GM19372 (cell line): ENCODE measurements at regions not wholly inside any gene's neighbourhood (a gene's known extent, or its start where the extent isn't known, plus 50 kb on each side); places are given as distances from the start of the nearest gene placed in this dataset.
A peak's percentile ranks its signal among the peaks of the same experiment; 100 is the strongest.
"Not testable (repeated sequence)": the region's sequence is repeated elsewhere in the genome, so short reads cannot be mapped to it uniquely, and the experiment has no call there.

ENCODE experiments used
- ATAC-seq: cut with Tn5 transposase; IDR thresholded peaks from one replicate; pipeline ENCODE4 v1.9.1; 2021; ENCODE audit warnings: mild to moderate bottlenecking, low read depth, moderate library complexity; ENCODE audit not compliant: unreplicated experiment

DNA sequence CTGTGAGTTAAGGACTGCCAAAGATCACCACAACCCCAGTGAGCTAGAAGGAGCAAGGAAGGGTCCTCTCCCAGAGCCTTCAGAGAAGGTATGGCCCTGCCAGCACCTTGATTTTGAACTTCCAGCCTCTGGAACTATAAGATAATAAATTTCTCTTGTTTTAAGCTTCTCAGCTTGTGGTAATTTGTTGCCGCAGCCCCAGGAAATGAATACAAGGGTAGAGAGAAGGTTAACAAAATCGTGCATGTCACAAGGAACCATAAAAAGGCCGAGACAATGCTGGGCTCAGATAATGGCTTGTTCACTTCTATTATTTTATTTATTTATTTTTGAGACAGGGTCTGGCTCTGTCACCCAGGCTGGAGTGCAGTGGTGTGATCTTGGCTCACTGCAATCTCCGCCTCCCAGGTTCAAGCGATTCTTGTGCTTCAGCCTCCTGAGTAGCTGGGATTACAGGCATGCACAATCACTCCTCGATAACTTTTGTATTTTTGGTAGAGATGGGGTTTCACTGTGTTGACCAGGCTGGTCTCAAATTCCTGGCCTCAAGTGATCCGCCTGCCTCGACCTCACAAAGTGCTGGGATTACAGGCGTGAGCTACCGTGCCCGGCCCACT, 71.5 kb downstream of the WSB1 start:
- not testable (repeated sequence) for ATAC-seq

DNA sequence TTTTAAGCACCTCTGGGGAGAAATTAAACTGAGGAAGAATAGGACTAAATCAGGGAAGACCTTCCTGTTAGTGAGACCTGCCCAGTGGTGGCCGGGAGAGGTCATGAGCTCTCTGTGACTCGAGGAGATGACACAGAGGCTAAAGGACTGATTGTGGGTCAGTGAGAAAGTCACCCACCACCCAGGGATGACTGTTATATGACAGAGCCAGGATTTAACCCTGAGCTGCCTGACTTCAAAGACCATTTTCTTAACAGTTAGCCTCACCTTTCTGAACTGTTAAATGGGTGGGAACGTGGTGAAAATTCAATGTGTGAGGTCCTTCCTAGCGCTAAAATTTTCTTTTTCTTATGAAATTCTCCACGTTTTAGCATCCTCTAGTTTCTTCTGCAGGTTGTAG, 72.5 kb downstream of the WSB1 start:
- no peak for ATAC-seq

DNA sequence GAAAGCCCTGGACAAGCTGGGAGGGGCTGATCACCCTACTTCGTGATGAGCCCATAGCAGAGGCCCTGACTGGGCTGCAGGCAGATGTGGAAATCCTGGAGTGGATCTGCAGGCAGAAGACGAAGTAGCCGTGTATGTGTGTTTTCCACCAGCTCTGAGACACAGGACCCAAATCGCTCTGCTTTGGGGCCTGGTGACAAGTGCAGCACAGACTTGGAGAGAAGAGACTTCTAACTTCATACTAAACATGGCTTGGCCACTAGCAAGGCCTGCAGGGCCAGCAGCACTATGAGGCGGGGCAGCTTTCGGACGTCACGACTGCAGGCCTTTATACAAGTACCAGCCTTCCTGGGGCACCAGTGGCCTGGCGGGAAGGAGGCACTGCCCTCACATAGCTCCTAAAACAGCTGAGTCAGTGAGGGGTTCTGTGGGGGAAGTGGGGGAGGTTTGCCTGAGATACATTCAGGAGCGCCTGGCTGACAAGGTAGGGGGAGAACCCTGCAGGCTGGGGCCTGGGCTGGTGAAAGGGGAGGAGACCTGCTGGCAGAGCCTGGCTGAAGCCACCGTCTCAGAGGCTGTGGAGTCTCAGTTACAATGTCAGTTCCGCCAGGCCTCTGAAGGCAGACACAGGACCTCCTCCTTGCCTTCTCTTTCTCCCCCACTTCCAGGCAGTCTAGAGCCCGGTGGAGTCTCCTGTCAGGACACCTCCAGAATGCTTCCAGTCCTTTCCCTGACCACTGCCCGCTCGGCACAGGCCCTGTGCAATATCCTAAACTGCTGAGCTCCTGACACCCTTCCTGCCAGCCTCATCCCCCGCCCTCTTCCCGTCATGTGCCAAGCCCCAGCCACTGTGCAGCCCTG, 73.4 kb downstream of the WSB1 start:
- ATAC-seq: no peak

DNA sequence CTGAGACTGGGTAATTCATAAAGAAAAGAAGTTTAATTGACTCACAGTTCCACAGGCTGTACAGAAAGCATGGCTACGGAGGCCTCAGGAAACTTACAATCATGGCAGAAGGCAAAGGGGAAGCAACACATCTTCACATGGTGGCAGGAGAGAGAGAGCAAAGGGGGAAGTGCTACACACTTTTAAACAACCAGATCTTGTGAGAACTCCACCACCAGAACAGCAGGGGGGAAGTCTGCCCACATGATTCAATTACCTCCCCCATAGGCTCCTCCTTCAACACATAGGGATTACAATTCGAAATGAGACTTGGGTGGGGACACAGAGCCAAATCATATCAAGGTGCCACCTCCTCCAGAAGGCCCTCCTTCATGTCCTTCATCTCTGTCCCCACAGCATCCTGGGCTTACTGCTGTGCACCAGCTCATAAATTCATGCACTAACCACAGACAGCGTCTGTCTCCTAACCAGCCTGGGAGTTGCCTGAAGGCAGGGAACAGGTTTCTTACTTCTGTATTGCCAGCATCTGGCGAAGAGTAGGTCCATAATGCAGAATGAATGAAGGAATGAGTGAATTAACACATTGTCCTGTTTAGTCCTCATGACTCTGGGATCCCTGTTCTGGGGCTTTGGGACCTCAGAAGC, 74.4 kb downstream of the WSB1 start:
- ATAC-seq: no peak

DNA sequence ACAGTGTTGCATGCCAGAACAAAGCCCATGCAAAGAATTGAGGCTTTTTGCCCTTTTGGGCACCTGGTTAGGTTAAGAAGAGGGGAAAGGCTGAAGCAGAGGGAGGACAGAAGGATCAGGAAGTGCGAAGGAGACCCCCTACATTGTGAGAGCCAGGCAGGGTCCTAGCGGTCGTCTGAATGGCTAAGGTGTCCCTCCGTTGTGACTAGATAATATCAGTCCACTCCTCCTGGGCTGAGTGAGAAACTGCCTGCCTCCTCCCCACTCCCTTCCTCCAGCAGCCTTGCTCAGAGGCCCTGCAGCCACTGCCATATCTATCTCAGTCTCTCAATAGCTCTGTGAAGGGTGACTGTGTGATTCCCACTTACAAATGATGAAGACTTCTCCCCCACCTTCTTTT, 75.1 kb downstream of the WSB1 start:
- ATAC-seq: no peak

DNA sequence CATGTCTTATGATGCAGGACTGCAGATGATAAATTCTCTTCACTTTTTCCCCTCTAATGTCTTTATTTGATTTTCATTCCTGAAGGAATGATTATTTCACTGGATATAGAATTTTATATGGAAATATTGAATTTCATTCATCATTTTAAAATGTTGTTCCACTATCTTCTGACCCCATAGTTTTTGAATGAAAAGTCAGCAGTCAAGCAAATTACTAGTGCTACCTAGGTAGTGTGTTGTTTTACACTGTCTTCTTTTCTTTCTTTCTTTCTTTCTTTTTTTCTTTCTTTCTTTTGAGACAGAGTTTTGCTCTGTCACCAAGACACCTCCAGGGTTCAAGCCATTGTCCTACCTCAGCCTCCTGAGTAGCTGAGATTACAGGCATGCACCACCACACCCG, 76.9 kb downstream of the WSB1 start:
- ATAC-seq: no peak

DNA sequence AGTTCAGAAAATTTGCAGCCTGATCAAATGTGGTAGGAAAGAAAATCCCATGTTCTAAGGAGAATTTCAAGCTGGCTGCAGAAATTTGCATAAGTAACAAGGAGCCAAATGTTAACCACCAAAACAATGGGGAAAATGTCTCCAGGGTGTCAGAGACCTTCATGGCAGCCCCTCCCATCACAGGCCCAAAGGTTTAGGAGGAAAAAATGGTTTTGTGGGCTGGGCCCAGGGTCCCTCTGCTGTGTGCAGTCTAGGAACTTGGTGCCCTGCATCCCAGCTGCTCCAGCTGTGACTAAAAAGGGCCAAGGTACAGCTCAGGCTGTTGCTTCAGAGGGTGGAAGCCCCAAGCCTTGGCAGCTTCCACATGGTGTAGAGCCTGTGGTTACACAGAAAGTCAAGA, 79.8 kb downstream of the WSB1 start:
- ATAC-seq: not testable (repeated sequence)

DNA sequence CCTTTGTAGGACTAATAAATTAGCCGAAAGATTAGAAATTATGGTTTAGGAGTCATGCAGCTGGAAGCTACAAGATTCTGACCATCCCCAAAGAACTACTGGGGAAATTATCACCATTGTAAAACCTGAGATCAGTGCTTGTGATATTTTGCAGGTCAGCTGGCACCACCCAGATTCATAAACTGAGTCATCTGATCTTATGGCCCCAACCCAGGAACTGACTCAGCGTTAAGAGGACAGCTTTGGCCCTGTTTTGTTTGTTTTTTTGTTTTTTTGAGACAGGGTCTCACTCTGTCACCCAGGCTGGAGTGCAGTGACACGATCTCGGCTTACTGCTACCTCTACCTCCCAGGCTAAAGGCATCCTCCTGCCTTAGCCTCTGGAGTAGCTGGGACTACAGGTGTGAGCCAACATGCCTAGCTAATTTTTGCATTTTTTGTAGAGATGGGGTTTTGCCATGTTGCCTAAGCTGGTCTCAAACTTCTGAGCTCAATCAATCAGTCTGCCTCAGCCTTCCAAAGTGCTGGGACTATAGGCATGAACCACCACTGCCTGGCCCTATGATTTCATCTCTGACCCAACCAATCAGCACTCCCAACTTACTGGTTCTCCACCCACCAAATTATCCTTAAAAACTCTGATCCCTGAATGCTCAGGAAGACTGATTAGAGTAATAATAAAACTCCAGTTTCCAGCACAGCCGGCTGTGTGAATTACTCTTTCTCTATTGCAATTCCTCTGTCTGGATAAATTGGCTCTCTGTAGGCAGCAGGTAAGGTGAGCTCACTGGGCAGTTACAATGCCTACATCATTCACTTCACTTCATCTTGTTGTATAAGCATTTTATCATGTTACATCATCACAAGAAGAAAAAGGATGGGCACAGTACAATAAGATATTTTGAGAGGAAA, 79.4 kb upstream of the KSR1 start:
- ATAC-seq: no peak

DNA sequence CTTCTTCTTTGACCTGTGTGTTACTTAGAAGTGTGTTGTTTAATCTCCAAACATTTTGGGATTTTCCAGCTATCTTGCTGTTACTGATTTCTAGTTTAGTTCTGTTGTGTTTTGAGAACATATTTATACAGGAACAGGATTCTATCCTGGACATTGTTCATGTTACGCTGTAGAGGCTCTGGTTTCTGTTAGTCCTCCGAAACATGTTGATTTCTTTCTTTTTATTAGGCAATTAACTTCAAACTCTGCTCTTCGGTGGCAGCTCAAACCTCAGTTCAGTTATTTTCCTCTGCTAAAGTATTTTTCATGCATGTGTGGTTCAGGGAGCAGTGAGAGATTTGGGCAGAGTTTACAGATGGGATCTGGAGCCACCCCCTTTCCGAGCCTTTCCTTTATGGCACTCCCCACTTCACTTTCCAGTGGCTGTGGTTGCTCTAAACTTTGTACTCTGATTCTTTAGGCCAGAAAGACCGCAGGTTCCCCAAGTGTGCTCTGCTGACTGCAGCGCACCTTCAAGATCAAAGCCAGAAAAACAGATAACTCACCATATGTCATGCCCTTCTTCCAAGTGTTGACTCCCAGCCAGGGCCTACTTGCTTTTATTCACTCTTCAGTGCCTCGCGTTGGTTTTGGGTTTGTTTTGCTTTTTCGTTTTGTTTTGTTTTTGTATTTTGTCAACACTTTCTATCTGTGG, 77.6 kb upstream of the KSR1 start:
- no peak for ATAC-seq

DNA sequence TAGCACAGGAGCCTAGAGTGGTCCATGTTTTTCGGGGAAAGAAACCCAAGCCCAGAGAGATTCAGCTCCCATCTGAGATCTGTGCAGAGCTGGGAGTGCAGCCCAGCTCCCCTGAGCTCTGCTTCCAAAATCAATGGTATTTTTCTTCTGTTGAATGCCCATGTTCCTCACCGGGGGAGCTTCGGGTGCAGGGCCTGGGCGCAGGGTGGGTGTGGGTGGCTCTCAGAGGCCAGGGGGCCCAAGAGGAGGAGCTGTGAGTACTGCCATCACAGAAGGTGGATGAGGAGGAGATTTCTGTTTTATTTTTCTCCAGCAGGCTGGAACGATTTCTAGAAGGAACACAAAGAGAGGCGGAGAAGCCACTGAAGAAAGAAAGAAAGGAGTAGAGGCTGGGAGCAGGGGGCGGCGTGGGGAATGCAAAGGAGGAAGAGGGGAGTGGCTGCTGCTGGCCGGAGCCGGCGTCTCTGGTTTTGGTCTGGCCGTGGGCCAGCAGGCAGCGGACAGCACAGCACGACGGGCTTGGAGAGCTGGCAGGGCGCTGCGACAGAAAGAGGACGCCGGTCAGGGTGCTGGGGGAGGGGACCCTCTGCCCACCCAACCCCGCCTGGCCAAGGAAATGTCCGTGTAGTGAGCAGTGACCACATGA, 76.2 kb upstream of the KSR1 start:
- ATAC-seq: no peak

DNA sequence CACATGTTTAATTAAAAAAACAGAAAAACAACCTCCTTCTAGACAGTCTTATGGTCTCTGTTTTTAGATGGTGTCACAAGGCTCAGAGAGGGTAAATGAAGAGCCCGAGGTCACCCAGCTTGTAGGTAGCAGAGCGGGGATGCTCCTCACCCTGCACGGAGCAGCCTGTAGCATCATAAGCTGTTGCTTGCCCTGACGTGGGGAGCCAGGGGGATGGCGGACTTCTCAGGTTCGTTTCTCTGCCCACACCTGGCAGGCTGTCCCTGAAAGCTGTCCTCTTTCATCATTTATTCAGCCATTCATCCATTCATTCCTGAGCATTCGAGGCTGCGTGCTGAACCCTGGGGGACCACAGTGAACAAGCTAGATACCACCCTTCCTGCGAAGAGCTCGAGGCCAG, 75.7 kb upstream of the KSR1 start:
- no peak for ATAC-seq

DNA sequence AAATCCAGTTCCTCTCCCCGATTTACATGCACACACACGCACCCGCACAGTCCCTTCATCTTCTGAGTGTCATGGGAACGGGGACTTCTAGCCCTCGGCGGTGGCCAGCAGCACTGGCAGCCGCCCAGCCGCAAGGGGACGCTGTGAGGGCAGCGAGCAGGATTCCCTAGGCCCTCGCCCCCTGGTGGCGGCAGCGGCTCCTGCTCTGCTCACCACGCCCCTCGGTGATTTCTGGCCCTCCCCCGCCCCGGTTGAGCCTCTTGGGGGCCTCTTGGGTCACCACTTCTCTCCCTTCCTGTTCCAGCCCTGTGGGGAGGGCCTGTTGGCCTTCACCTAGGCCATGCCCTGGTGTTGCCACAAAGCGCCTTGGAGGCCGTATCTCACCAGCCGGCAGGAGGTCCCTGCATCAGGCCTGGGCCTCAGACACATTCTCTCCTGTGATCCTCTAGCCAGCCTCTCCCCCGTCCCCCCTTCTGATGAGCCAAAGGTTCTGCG, 75.2 kb upstream of the KSR1 start:
- peak; percentile 67 for ATAC-seq

DNA sequence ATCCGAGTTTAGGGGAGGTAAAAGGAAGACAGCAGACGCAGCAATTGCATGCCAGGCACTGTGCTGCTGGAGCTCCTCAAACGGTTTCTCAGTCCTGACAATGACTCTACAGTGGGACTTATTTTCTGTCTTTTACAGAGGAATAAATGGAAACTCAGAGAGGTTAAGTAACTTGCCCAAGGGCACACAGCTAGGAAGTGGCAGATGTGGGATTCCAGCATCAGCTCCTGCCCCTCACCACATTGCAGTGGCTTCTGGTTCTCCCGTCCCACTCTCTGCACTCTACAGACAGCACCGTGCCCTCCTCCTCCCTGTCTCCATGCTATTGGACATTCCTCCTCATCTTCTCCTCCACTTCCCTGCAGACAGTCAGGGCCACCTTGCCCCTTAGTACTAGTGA, 74.2 kb upstream of the KSR1 start:
- no peak for ATAC-seq

DNA sequence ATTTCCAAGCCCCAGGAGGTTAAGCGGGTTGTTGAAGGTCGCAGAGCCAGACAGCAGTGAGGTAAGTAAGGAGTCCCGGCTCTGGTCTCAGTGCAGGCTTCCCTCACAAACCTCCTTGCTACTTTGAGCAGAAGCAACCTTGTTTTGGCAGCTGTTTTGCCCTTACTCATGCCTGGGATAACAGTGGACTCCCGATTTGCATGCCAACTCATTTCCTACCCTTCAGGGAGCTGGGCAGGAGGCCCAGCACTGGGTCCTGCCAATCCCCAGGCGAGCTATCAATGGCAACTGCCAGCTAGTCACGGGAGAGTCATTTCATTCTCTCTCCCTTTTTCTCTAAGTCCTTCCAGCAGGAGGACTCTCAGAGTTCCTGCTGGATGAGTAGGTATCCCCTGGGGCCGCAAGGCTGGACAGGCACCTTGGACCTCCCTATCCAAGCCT, 72.0 kb upstream of the KSR1 start:
- ATAC-seq: no peak

DNA sequence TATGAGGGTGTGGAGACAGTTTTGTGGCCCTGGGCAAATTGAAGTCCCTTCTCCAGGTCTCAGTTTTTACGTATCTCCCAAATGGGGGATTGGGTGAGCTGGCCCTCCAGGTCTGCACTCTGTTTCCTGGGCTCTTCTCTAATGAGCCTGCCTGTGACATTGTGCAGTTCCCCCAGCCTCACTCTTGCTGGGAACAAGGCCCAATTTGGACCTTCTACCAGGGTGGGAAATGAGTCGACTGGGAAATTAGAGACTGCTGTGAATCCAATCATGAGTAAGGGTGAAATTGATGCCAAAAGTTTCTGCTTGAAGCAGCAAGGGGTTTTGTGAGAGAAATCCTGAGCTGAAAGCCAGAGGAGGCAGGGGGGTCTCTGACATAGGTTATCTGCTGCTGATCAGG, 71.5 kb upstream of the KSR1 start:
- ATAC-seq: no peak

DNA sequence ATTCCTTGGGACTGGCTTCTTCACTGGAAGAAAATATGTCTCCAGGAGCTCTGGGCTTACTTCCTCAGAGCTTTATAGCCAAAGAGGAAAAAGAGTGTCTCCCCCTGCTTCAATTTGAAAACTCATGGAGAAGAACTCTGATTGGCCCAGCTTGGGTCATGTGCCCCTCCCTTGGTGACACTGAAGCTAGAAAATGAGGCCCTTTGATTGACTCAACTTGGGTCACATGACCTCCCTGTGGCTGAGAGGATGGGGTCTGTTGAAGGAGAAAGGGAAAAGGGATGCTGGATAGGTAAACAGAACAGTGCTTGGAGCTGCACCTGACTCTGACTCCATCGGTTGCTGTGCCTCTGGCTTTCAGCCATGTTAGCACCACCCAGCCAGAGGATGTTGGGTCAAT, 70.6 kb upstream of the KSR1 start:
- no peak for ATAC-seq

DNA sequence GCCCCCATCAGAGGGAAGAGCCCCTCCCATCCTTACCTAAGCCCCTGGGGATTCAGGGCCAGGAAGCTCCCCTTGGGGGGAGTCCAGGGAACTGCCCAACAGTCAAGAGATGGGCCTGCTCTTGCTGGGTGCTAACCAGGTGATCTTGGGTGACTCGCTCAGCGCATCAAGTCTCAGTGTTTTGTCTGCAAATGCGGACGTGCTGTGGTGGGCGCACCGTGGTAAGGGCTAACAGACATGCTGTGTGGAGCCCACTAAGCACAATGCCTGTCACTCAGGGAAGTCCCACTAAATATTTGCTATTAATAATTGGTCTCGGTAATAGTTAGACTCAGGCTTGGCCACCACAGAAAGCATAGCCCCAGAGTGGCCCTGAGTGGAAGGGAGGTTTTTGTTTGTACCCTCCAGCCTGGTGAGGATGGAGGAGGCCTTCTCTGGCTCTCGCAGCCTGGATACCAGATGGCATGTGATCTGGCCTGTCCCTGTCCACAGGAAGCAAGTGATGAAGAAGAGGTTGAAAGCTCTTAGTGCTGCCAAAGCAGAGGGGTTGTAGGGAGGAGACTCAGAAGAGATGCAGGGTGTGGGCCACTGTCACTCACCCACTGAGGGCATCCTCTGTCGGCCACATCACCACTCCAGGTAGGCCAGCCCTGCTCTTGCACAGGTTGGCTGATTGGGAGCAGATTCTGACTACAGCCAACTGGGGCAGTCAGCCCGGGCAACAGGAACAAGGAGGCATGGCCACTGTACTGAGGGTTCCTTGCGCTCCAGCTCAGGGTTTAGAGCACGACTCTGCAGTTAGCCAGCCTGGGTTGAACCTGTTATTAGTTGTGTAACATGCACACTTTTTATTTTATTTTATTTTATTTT, 69.8 kb upstream of the KSR1 start:
- no peak for ATAC-seq

DNA sequence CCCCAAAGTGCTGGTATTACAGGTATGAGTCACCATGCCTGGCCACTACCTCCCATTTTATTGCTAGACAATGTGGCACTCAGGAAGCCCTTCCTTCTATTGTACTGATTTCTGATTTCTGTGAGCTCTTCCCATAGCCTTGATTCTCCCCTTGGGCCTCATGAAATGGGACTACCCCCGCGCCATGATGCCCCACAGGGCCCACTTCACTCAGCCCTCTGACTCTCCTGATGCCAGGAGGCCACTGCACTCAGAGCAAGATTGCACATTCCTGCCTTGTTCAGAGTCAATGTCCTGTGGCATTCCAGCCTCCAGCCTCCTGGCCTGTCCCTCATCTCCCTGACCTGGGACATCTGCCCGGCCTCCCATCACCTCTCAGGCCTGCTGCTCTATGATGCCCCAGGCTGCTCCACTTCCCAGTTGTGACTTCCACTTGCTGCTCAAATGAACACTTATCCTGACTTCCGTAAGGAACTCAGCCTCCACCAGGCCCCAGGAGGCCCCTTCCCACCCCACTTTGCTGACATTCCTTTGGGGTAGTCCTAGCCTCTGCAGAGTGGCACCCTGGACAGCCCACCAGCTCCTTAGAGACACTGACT, 66.6 kb upstream of the KSR1 start:
- ATAC-seq: no peak
